ENCODE measurements at regions not wholly inside any gene's neighbourhood (a gene's known extent, or its start where the extent isn't known, plus 50 kb on each side); places are given as distances from the start of the nearest gene placed in this dataset.

- TF ChIP-seq CTCF (IDR thresholded peaks at IDR 0.05; ENCODE audit: insufficient read depth, low read length, severe bottlenecking): no peak
These were observed 137.4 kb downstream of the EHF start for GRCh38 chr11:34758262-34758661.

GRCh38 chr11:34757026-34757451 lies 136.1 kb downstream of the EHF start:
- TF ChIP-seq CTCF (IDR thresholded peaks at IDR 0.05; ENCODE audit: insufficient read depth, low read length, severe bottlenecking): no peak
- H3K36me3 ChIP-seq (ENCODE audit: control insufficient read depth, insufficient read depth, low read length): no peaks in the 10 kb centered on the region
- no peaks in the 10 kb centered on the region for H3K27me3 ChIP-seq (ENCODE audit: control insufficient read depth, insufficient read depth, low read length)
- no peak overlapping the region for H3K4me3 ChIP-seq (ENCODE audit: low read depth, low read length)
- peak; percentile 96 for DNase-seq (ENCODE audit: low read depth)
- peak; percentile 64 for FAIRE-seq

More at GRCh38 chr11:34758262-34758661, 137.4 kb downstream of the EHF start:
- no peak for DNase-seq (ENCODE audit: low read depth)
- FAIRE-seq: no peak
- H3K36me3 ChIP-seq (ENCODE audit: control insufficient read depth, insufficient read depth, low read length): no peaks in the 10 kb centered on the region
- no peaks in the 10 kb centered on the region for H3K27me3 ChIP-seq (ENCODE audit: control insufficient read depth, insufficient read depth, low read length)
- H3K4me3 ChIP-seq (ENCODE audit: low read depth, low read length): no peak overlapping the region

- H3K4me3 ChIP-seq (ENCODE audit: low read depth, low read length): no peak overlapping the region
- no peaks in the 10 kb centered on the region for H3K27me3 ChIP-seq (ENCODE audit: control insufficient read depth, insufficient read depth, low read length)
- TF ChIP-seq CTCF (IDR thresholded peaks at IDR 0.05; ENCODE audit: insufficient read depth, low read length, severe bottlenecking): no peak
- DNase-seq (ENCODE audit: low read depth) (no peak), FAIRE-seq (no peak)
- H3K36me3 ChIP-seq (ENCODE audit: control insufficient read depth, insufficient read depth, low read length): no peaks in the 10 kb centered on the region
These were observed 135.7 kb downstream of the EHF start for GRCh38 chr11:34756591-34756990.

- no peaks in the 10 kb centered on the region for H3K36me3 ChIP-seq (ENCODE audit: control insufficient read depth, insufficient read depth, low read length)
- TF ChIP-seq CTCF (IDR thresholded peaks at IDR 0.05; ENCODE audit: insufficient read depth, low read length, severe bottlenecking): no peak
- H3K27me3 ChIP-seq (ENCODE audit: control insufficient read depth, insufficient read depth, low read length): no peaks in the 10 kb centered on the region
- no peak overlapping the region for H3K4me3 ChIP-seq (ENCODE audit: low read depth, low read length)
- DNase-seq (ENCODE audit: low read depth) (no peak), FAIRE-seq (no peak)
These were observed 134.8 kb downstream of the EHF start for GRCh38 chr11:34755671-34756070.

GRCh38 chr11:34754171-34754823 lies 133.4 kb downstream of the EHF start:
- FAIRE-seq: no peak
- H3K27me3 ChIP-seq (ENCODE audit: control insufficient read depth, insufficient read depth, low read length): no peaks in the 10 kb centered on the region
- DNase-seq (ENCODE audit: low read depth): peak; percentile 86
- no peaks in the 10 kb centered on the region for H3K36me3 ChIP-seq (ENCODE audit: control insufficient read depth, insufficient read depth, low read length)
- H3K4me3 ChIP-seq (ENCODE audit: low read depth, low read length): no peak overlapping the region
- no peak for TF ChIP-seq CTCF (IDR thresholded peaks at IDR 0.05; ENCODE audit: insufficient read depth, low read length, severe bottlenecking)

Data from bronchial epithelial cell (primary cell).